Suprapubic skin (tissue), 4 donors: ENCODE measurements at regions not wholly inside any gene's neighbourhood (a gene's known extent, or its start where the extent isn't known, plus 50 kb on each side); places are given as distances from the start of the nearest gene placed in this dataset.

Source experiments
- DNase-seq, 2 donors: peaks; one replicate each; pipeline ENCODE4 v3.0.0-alpha.2; 2019; ENCODE audit warnings: low spot score in 2 of 2
- H3K27ac ChIP-seq: fragments of 200-600 bp; sonication (generic); one replicate; pipeline ENCODE4 v1.5.1; 2019
- H3K27me3 ChIP-seq: fragments of 200-600 bp; sonication (generic); one replicate; pipeline ENCODE4 v1.5.1; 2019
- H3K36me3 ChIP-seq: fragments of 200-600 bp; sonication (generic); one replicate; pipeline ENCODE4 v1.5.1; 2019
- H3K4me1 ChIP-seq: fragments of 200-600 bp; sonication (generic); one replicate; pipeline ENCODE4 v1.5.1; 2019
- H3K4me3 ChIP-seq: fragments of 200-600 bp; sonication (generic); one replicate; pipeline ENCODE4 v1.5.1; 2019; ENCODE audit warnings: mild to moderate bottlenecking
- H3K9me3 ChIP-seq: fragments of 200-600 bp; sonication (generic); one replicate; pipeline ENCODE4 v1.5.1; 2019
- EP300 ChIP-seq: sonication (generic); formaldehyde crosslinking; IDR thresholded peaks from one replicate; pipeline ENCODE4 v1.6.1; 2017; ENCODE audit warnings: antibody characterized with exemption
- POLR2A ChIP-seq, 2 donors: fragments of 450-650 bp; IDR thresholded peaks; one replicate each; pipeline ENCODE4 v1.6.1; 2017; ENCODE audit warnings: antibody characterized with exemption in 2 of 2, mild to moderate bottlenecking in 2 of 2, moderate library complexity in 2 of 2
- POLR2AphosphoS5 ChIP-seq, 3 donors: sonication (generic); formaldehyde crosslinking; IDR thresholded peaks; one replicate each; pipeline ENCODE4 v1.6.1; 2017; ENCODE audit warnings: antibody characterized with exemption in 3 of 3
- WGBS: methylation state at CpG from one replicate; pipeline ENCODE4 v1.1.5; 2018; 5-methylcytosine and 5-hydroxymethylcytosine counted together
- TF ChIP-seq, protein P1 (sequence below), 2 donors: fragments of 200-600 bp in 1 of 2; fragments of 450-650 bp in 1 of 2; sonication (generic) in 1 of 2; IDR thresholded peaks; one replicate each; pipeline ENCODE4 v1.5.1; 2016 to 2019; ENCODE audit warnings: antibody characterized with exemption in 2 of 2, mild to moderate bottlenecking in 1 of 2, moderate library complexity in 1 of 2

DNA sequence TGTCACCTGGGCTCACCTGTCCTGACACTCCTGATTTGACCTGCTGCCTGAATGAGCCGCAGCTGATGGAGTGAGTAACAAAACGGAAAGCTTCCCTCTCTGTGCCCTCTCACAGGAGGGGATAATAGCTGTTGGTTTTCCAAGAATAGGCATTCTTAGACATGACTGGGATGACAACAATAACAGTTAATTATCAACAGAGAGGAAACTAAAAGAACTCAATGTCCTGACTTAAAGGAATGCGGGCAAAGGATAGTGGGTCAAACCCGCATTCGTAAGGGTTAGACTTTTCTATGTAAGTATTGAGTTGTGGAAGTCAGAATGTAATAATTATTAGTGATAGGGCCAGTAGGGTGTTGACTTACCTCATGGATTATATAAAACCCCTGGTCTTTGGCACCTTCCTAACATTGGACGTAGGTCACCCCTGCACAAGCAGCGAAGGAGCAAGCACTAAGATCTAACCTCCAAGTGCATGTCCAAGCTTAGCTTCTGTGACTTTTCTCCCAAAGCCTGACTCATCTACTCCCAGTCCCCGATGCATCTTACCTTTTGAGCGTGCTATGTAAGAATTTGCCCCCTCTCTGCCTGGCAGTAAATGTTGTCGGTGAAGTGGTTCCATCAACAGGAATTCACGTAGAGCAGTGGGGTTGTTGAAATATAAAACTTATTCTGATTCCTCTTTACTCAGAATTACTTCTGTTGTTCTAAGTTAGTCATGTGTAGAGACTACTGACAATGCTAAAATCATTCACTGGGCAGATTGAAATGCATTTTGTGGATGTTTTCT lies 442.3 kb downstream of the FGF9 start:
- TF ChIP-seq, protein P1, sequence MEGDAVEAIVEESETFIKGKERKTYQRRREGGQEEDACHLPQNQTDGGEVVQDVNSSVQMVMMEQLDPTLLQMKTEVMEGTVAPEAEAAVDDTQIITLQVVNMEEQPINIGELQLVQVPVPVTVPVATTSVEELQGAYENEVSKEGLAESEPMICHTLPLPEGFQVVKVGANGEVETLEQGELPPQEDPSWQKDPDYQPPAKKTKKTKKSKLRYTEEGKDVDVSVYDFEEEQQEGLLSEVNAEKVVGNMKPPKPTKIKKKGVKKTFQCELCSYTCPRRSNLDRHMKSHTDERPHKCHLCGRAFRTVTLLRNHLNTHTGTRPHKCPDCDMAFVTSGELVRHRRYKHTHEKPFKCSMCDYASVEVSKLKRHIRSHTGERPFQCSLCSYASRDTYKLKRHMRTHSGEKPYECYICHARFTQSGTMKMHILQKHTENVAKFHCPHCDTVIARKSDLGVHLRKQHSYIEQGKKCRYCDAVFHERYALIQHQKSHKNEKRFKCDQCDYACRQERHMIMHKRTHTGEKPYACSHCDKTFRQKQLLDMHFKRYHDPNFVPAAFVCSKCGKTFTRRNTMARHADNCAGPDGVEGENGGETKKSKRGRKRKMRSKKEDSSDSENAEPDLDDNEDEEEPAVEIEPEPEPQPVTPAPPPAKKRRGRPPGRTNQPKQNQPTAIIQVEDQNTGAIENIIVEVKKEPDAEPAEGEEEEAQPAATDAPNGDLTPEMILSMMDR (IDR thresholded peaks at IDR 0.05), result no peak
- no peak for TF ChIP-seq POLR2A (IDR thresholded peaks at IDR 0.05)
- no peaks in the 10 kb centered on the region for H3K27me3 ChIP-seq
- 93% methylated on average over 11 of the region's 11 CpGs for WGBS
- no peak overlapping the region for H3K4me3 ChIP-seq
- peaks cover under 1% of the 10 kb centered on the region for H3K4me1 ChIP-seq
- H3K36me3 ChIP-seq, result no peaks in the 10 kb centered on the region
- no peak overlapping the region for H3K27ac ChIP-seq
- no peaks in the 10 kb centered on the region for H3K9me3 ChIP-seq
- DNase-seq, result no peak

DNA sequence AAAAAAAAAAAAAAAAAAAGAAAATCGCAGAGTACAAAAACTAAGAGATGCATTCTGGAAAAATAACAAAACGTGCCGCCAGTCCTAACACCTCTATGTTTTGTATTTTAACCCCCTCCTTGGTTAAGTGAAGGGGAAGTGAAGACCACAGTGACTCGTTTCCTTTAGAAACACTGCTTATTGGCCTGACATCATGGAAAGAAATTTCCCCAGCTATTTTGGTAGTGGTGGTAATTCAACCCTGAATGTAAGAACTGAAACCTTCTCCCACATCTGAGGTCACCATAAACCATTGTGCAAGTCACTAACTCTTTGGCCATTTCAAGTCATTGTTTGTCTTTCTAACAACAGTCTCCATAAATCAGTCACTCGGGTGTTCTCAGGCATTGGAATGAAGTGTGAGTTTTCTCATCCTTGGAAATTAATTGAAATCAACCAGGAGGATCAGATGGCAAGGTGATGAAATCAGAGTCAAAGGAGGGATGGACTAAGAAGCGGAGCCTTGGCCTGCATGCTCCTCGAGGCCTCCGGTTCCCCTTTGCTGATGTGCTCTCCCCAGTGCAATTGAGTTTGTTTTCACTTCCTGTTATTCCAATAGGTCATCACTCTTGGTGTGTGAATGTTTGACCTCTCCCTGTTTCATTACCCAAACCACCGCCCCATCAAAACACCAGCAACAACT lies 443.9 kb downstream of the FGF9 start:
- H3K27ac ChIP-seq, result no peak overlapping the region

DNA sequence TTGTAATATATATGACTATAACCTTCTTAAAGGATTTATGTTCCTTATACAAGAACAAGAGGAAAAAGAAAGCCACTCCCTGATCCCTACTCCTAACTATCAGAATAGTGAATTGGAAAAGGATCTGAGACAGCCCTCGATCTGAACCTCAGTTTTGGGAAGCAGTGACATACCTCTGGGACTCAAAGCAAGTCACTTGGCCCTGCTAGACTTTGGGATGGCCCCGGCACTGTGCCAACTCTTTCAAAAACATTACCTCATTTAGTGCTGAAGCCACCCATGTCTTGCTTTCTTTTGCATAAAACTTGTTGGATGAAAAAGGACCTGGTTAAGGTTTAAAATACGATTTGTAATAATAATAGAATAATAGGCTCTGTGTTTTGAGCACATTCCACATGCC lies 447.3 kb downstream of the FGF9 start:
- 50% methylated on average over 3 of the region's 3 CpGs for WGBS
- DNase-seq, result no peak
- H3K36me3 ChIP-seq, result no peaks in the 10 kb centered on the region
- no peak overlapping the region for H3K4me3 ChIP-seq
- H3K27me3 ChIP-seq, result no peaks in the 10 kb centered on the region
- no peak overlapping the region for H3K27ac ChIP-seq
- no peaks in the 10 kb centered on the region for H3K9me3 ChIP-seq
- TF ChIP-seq POLR2A (IDR thresholded peaks at IDR 0.05) (no peak), EP300 (no peak), POLR2AphosphoS5 (IDR thresholded peaks at IDR 0.05) (no peak)
- TF ChIP-seq, protein P1 (IDR thresholded peaks at IDR 0.05), result no peak
- no peaks in the 10 kb centered on the region for H3K4me1 ChIP-seq

More for the DNA sequence above, 443.9 kb downstream of the FGF9 start:
- Histone ChIP-seq H3K9me3 (no peaks in the 10 kb centered on the region), H3K4me1 (no peaks in the 10 kb centered on the region), H3K36me3 (no peaks in the 10 kb centered on the region), H3K4me3 (no peak overlapping the region), H3K27me3 (no peaks in the 10 kb centered on the region)
- no peak for DNase-seq
- WGBS, result 64% methylated on average over 9 of the region's 9 CpGs
- no peak for TF ChIP-seq EP300
- TF ChIP-seq POLR2AphosphoS5 (IDR thresholded peaks at IDR 0.05), result no peak
- TF ChIP-seq, protein P1 (IDR thresholded peaks at IDR 0.05), result no peak
- no peak for TF ChIP-seq POLR2A (IDR thresholded peaks at IDR 0.05)

DNA sequence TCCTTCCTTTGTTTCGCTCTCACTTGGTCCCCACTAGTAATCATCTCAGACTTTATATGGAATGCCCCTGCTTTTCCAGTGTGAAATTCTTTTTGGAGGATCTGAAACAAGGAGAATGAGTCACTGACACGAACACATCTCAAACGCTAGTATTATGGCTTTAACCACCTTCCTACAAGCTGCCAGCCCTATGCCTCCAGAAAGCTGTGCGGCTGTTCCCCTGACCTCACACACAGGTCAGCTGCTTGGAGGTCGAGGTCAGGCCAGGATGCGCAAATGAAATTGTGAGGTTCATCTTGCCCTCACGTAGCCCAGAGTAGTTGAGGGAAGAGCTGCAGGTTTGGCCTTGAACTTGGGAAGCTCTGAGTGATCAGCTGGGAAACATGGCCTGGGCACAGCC lies 449.8 kb downstream of the FGF9 start:
- Histone ChIP-seq H3K9me3 (no peaks in the 10 kb centered on the region), H3K36me3 (no peaks in the 10 kb centered on the region), H3K4me3 (no peak overlapping the region), H3K4me1 (no peaks in the 10 kb centered on the region), H3K27ac (no peak overlapping the region), H3K27me3 (no peaks in the 10 kb centered on the region)
- TF ChIP-seq POLR2A (IDR thresholded peaks at IDR 0.05) (no peak), EP300 (no peak)
- TF ChIP-seq, protein P1 (IDR thresholded peaks at IDR 0.05), result no peak
- 86% methylated on average over 7 of the region's 7 CpGs for WGBS
- DNase-seq, result no peak

DNA sequence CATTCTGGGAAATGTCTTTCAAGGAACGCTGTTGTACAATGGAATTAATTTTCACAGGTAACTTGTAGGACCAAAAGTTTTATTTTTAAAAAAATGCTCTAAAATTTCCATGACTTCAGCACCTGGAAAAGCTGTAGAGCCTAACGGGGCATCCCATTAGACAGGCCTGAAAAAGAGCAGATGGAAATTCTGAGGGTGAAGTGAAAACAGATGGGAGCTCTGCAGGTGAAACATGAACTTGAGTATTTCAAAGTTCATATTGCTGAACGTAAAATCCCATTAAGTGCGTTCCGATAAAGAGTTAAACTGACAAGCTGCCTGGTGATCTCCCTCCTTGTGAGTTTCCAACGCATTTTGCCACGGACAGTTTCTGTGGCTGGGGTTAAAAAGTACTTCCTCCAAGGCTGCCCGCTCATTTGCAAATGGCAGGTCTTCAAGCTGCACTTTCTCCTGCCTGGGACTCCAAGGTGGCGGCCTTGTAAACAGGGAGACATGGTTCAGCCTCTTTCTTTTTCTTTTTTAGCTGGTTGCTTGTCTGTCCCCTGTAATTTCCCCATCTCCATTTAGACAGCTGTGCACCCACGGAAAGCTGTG lies 450.4 kb downstream of the FGF9 start:
- no peaks in the 10 kb centered on the region for H3K4me1 ChIP-seq
- TF ChIP-seq EP300, result no peak
- H3K36me3 ChIP-seq, result no peaks in the 10 kb centered on the region
- 69% methylated on average over 10 of the region's 10 CpGs for WGBS
- H3K9me3 ChIP-seq, result no peaks in the 10 kb centered on the region
- H3K4me3 ChIP-seq, result no peak overlapping the region
- no peak for DNase-seq
- no peak overlapping the region for H3K27ac ChIP-seq
- H3K27me3 ChIP-seq, result no peaks in the 10 kb centered on the region
